ACC112 (cell line): ENCODE measurements at regions not wholly inside any gene's neighbourhood (a gene's known extent, or its start where the extent isn't known, plus 50 kb on each side); places are given as distances from the start of the nearest gene placed in this dataset.

Experiments
- H2AFZ ChIP-seq: fragments of 200-600 bp; sonication (generic); one replicate; pipeline ENCODE4 v1.6.0; 2017; ENCODE audit warnings: antibody characterized with exemption, low read length; ENCODE audit not compliant: unreplicated experiment
- H3K27ac ChIP-seq: fragments of 200-600 bp; sonication (generic); 2 replicates; pipeline ENCODE4 v1.5.1; 2014; ENCODE audit warnings: low read depth, mild to moderate bottlenecking, antibody characterized with exemption, low read length, moderate library complexity
- H3K27me3 ChIP-seq: fragments of 200-600 bp; sonication (generic); 2 replicates; pipeline ENCODE4 v1.6.1; 2014; ENCODE audit warnings: mild to moderate bottlenecking, antibody characterized with exemption, low read length, moderate library complexity, mixed read lengths; ENCODE audit not compliant: insufficient read depth
- H3K36me3 ChIP-seq: fragments of 200-600 bp; sonication (generic); 2 replicates; pipeline ENCODE4 v1.6.1; 2016; ENCODE audit warnings: mild to moderate bottlenecking, antibody characterized with exemption, low read length, moderate library complexity, mixed read lengths; ENCODE audit not compliant: insufficient read depth
- H3K4me1 ChIP-seq: fragments of 200-600 bp; sonication (generic); one replicate; pipeline ENCODE4 v1.6.1; 2016; ENCODE audit warnings: low read length, mixed read lengths; ENCODE audit not compliant: insufficient read depth, unreplicated experiment, control insufficient read depth
- H3K4me3 ChIP-seq: fragments of 200-600 bp; sonication (generic); 2 replicates; pipeline ENCODE4 v1.5.1; 2014; ENCODE audit warnings: mild to moderate bottlenecking, low read depth, low read length
- H3K79me2 ChIP-seq: fragments of 200-600 bp; sonication (generic); one replicate; pipeline ENCODE4 v1.6.0; 2016; ENCODE audit warnings: low read length; ENCODE audit not compliant: control insufficient read depth, unreplicated experiment, insufficient read depth

- Histone ChIP-seq H3K27me3 (no peaks in the 10 kb centered on the region), H3K36me3 (no peaks in the 10 kb centered on the region), H3K4me1 (no peaks in the 10 kb centered on the region), H3K27ac (no peak overlapping the region), H2AFZ (peak overlapping the region; percentile 73), H3K79me2 (no peaks in the 10 kb centered on the region), H3K4me3 (peak overlapping the region; percentile 73)
These were observed 1427.4 kb downstream of the PCDH7 start for GRCh38 chr4:32147446-32148085.

- Histone ChIP-seq H3K27me3 (no peaks in the 10 kb centered on the region), H2AFZ (peak overlapping the region; percentile 73), H3K79me2 (no peaks in the 10 kb centered on the region), H3K4me1 (no peaks in the 10 kb centered on the region), H3K36me3 (no peaks in the 10 kb centered on the region), H3K27ac (no peak overlapping the region), H3K4me3 (peak overlapping the region; percentile 73)
These were observed 1428.0 kb downstream of the PCDH7 start for GRCh38 chr4:32148111-32148666.

GRCh38 chr4:32158961-32159360 lies 1438.8 kb downstream of the PCDH7 start:
- no peaks in the 10 kb centered on the region for H3K27me3 ChIP-seq
- H3K4me3 ChIP-seq: no peak overlapping the region
- H3K27ac ChIP-seq: no peak overlapping the region
- no peaks in the 10 kb centered on the region for H3K79me2 ChIP-seq
- no peak overlapping the region for H2AFZ ChIP-seq
- H3K36me3 ChIP-seq: no peaks in the 10 kb centered on the region
- peaks cover 4% of the 10 kb centered on the region for H3K4me1 ChIP-seq

- Histone ChIP-seq H3K36me3 (no peaks in the 10 kb centered on the region), H3K4me1 (peaks cover 4% of the 10 kb centered on the region), H3K27me3 (no peaks in the 10 kb centered on the region), H3K4me3 (no peak overlapping the region), H2AFZ (no peak overlapping the region), H3K27ac (no peak overlapping the region), H3K79me2 (no peaks in the 10 kb centered on the region)
These were observed 1441.2 kb downstream of the PCDH7 start for GRCh38 chr4:32161392-32161791.

GRCh38 chr4:32163125-32163524 lies 1443.0 kb downstream of the PCDH7 start:
- Histone ChIP-seq H3K79me2 (no peaks in the 10 kb centered on the region), H2AFZ (peak overlapping the region; percentile 14), H3K36me3 (no peaks in the 10 kb centered on the region), H3K27me3 (no peaks in the 10 kb centered on the region), H3K4me1 (peaks cover 4% of the 10 kb centered on the region), H3K27ac (no peak overlapping the region), H3K4me3 (no peak overlapping the region)

GRCh38 chr4:32169841-32170240 lies 1449.7 kb downstream of the PCDH7 start:
- Histone ChIP-seq H3K79me2 (no peaks in the 10 kb centered on the region), H3K27ac (no peak overlapping the region), H2AFZ (no peak overlapping the region), H3K27me3 (no peaks in the 10 kb centered on the region), H3K36me3 (no peaks in the 10 kb centered on the region), H3K4me3 (no peak overlapping the region), H3K4me1 (no peaks in the 10 kb centered on the region)

GRCh38 chr4:32172086-32172485 lies 1451.9 kb downstream of the PCDH7 start:
- Histone ChIP-seq H3K27me3 (no peaks in the 10 kb centered on the region), H3K4me3 (no peak overlapping the region), H3K27ac (peak overlapping the region; percentile 2; the same call in 1 of the 2 replicates), H3K79me2 (no peaks in the 10 kb centered on the region), H3K4me1 (no peaks in the 10 kb centered on the region), H2AFZ (peak overlapping the region; percentile 32), H3K36me3 (no peaks in the 10 kb centered on the region)

GRCh38 chr4:32172761-32173160 lies 1452.6 kb downstream of the PCDH7 start:
- Histone ChIP-seq H2AFZ (no peak overlapping the region), H3K4me1 (no peaks in the 10 kb centered on the region), H3K79me2 (no peaks in the 10 kb centered on the region), H3K36me3 (no peaks in the 10 kb centered on the region), H3K27me3 (no peaks in the 10 kb centered on the region), H3K27ac (peak overlapping the region; percentile 46), H3K4me3 (no peak overlapping the region)

GRCh38 chr4:32180086-32180485 lies 1459.9 kb downstream of the PCDH7 start:
- H2AFZ ChIP-seq: no peak overlapping the region
- no peak overlapping the region for H3K4me3 ChIP-seq

GRCh38 chr4:32184186-32184585 lies 1464.0 kb downstream of the PCDH7 start:
- no peaks in the 10 kb centered on the region for H3K36me3 ChIP-seq
- H3K79me2 ChIP-seq: no peaks in the 10 kb centered on the region
- H3K27me3 ChIP-seq: no peaks in the 10 kb centered on the region
- H3K27ac ChIP-seq: no peak overlapping the region
- no peak overlapping the region for H2AFZ ChIP-seq
- H3K4me1 ChIP-seq: no peaks in the 10 kb centered on the region
- no peak overlapping the region for H3K4me3 ChIP-seq

More at GRCh38 chr4:32180086-32180485, 1459.9 kb downstream of the PCDH7 start:
- Histone ChIP-seq H3K36me3 (no peaks in the 10 kb centered on the region), H3K27ac (no peak overlapping the region), H3K27me3 (no peaks in the 10 kb centered on the region), H3K4me1 (no peaks in the 10 kb centered on the region), H3K79me2 (no peaks in the 10 kb centered on the region)

GRCh38 chr4:32189130-32189529 lies 1469.0 kb downstream of the PCDH7 start:
- H2AFZ ChIP-seq: no peak overlapping the region
- H3K79me2 ChIP-seq: no peaks in the 10 kb centered on the region
- H3K27me3 ChIP-seq: no peaks in the 10 kb centered on the region

More at GRCh38 chr4:32189130-32189529, 1469.0 kb downstream of the PCDH7 start:
- no peak overlapping the region for H3K4me3 ChIP-seq
- no peaks in the 10 kb centered on the region for H3K36me3 ChIP-seq
- H3K4me1 ChIP-seq: no peaks in the 10 kb centered on the region
- no peak overlapping the region for H3K27ac ChIP-seq
